ENCODE measurements at regions not wholly inside any gene's neighbourhood (a gene's known extent, or its start where the extent isn't known, plus 50 kb on each side); places are given as distances from the start of the nearest gene placed in this dataset.

DNA sequence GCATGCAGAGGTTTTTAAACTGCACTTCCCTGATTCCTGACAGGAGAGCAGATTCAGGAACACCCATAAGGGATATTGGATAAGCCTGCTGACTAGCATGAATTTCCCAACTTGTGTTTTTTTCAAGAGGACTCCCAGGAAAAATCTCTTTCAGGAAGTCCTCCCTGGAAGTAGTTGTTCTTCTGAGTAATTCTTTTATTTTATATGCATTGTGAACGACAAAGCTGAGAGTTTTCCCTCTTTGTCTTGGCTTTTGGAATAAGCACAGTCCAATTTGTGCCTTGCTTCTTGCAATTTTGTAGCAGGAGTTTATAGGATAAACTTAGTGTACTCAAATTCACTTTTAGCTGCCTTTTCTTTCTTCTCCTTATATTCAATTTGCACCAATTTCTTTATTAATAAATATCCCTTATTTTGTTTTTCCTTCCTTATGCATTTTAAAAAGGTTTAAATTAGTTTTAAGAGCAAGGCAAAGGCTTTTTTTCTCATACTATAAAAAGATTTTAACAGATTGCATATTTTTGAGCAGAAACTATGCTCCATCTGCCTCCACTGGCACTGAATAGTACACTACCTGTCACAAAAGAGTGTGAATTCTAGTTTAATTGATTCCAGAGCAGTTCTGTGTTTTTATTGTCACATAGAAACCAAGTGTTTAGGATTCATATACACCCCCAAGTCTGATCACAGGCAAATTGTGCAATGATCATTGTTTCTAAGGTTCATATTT, 543.3 kb upstream of the SPRY2 start:
- TF ChIP-seq TARDBP (IDR thresholded peaks at IDR 0.05), result no peak
- no peak for TF ChIP-seq ARNT (IDR thresholded peaks at IDR 0.05)
- no peak for TF ChIP-seq ELF4 (IDR thresholded peaks at IDR 0.05)
- no peak for TF ChIP-seq BHLHE40 (IDR thresholded peaks at IDR 0.05; ENCODE audit: borderline replicate concordance)
